ENCODE measurements at regions not wholly inside any gene's neighbourhood (a gene's known extent, or its start where the extent isn't known, plus 50 kb on each side); places are given as distances from the start of the nearest gene placed in this dataset.

GRCh38 chr2:142588269-142588668 lies 289.2 kb upstream of the KYNU start:
- 38 to 69% (median 43%) methylated on average over 1 of the region's 1 CpG for WGBS, 4 donors
- H3K9me3 ChIP-seq (replicated peaks in 1 of 3) = no peaks in the 10 kb centered on the region
- TF ChIP-seq POLR2A (IDR thresholded peaks at IDR 0.05) = no peak
- TF ChIP-seq, protein P1, sequence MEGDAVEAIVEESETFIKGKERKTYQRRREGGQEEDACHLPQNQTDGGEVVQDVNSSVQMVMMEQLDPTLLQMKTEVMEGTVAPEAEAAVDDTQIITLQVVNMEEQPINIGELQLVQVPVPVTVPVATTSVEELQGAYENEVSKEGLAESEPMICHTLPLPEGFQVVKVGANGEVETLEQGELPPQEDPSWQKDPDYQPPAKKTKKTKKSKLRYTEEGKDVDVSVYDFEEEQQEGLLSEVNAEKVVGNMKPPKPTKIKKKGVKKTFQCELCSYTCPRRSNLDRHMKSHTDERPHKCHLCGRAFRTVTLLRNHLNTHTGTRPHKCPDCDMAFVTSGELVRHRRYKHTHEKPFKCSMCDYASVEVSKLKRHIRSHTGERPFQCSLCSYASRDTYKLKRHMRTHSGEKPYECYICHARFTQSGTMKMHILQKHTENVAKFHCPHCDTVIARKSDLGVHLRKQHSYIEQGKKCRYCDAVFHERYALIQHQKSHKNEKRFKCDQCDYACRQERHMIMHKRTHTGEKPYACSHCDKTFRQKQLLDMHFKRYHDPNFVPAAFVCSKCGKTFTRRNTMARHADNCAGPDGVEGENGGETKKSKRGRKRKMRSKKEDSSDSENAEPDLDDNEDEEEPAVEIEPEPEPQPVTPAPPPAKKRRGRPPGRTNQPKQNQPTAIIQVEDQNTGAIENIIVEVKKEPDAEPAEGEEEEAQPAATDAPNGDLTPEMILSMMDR (IDR thresholded peaks at IDR 0.05) = no peak
- no peaks in the 10 kb centered on the region for H3K27me3 ChIP-seq
- no peak overlapping the region for H3K27ac ChIP-seq
- H3K4me3 ChIP-seq = no peak overlapping the region
- intact Hi-C loops (cut with DNase I) = no loop called here
- H3K36me3 ChIP-seq (replicated peaks in 1 of 2) = no peaks in the 10 kb centered on the region
- no peaks in the 10 kb centered on the region for H3K4me1 ChIP-seq (replicated peaks in 1 of 2)
- DNase-seq = no peak

- H3K36me3 ChIP-seq (replicated peaks in 1 of 2) = no peaks in the 10 kb centered on the region
Observed at GRCh38 chr2:142586693-142587580, 290.5 kb upstream of the KYNU start.

DNA sequence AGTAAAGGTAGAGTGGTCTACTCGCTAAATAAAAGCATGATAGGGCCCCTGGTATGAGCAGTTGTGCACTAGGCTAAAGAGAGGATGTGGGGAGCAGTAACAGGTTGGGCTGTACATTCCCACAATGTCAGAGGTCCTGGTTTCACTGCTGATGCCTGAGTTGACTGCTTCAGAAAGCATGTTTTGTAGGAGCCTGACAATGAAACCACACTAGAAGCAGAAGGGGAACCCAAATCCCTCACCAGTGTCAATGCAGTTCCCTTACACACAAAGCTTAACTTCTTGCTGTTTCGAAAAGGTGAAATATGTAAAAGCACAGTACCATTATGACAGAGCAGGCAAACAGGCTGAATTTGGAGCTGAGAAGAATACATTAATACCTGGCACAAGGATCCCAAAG lies 291.7 kb upstream of the KYNU start:
- H3K36me3 ChIP-seq (replicated peaks in 1 of 2) = no peaks in the 10 kb centered on the region
- intact Hi-C loops (cut with DNase I) = no loop called here
- H3K27me3 ChIP-seq = no peaks in the 10 kb centered on the region
- H3K27ac ChIP-seq = no peak overlapping the region
- no peak overlapping the region for H3K4me3 ChIP-seq
- H3K4me1 ChIP-seq (replicated peaks in 1 of 2) = no peaks in the 10 kb centered on the region
- no peak for DNase-seq
- TF ChIP-seq POLR2A (IDR thresholded peaks at IDR 0.05) = no peak
- TF ChIP-seq, protein P1 (IDR thresholded peaks at IDR 0.05) = no peak
- H3K9me3 ChIP-seq (replicated peaks in 1 of 3) = no peaks in the 10 kb centered on the region
- WGBS, 4 donors = 72 to 93% (median 82%) methylated on average over 1 to 2 of the region's 2 CpGs

More at GRCh38 chr2:142586693-142587580, 290.5 kb upstream of the KYNU start:
- intact Hi-C loops (cut with DNase I) = no loop called here
- no peak for DNase-seq
- Histone ChIP-seq H3K4me1 (replicated peaks in 1 of 2) (no peaks in the 10 kb centered on the region), H3K27ac (no peak overlapping the region), H3K9me3 (replicated peaks in 1 of 3) (no peaks in the 10 kb centered on the region), H3K27me3 (no peaks in the 10 kb centered on the region), H3K4me3 (no peak overlapping the region)
- 64 to 76% (median 65%) methylated on average over 5 of the region's 5 CpGs for WGBS, 4 donors
- TF ChIP-seq POLR2A (IDR thresholded peaks at IDR 0.05) = no peak
- TF ChIP-seq, protein P1 (IDR thresholded peaks at IDR 0.05) = no peak

DNA sequence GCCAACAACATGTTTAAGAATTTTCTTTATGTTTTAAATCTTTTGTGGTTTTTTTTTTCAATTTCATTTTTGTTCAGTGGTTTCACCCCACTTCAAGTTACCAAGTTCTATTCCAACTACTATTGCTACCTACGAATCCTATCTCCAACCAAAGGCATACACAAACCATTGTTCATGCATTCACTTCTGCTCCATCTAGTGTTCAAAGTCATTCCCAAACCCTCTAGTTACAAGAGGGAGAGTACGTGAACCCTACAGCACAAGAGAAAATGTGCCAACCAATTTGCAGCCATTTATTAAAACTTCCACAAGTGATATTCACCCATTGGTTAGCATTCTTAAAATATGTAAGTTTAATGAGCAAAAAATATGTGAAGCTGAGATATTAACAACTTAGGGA lies 295.1 kb upstream of the KYNU start:
- H3K27me3 ChIP-seq = no peaks in the 10 kb centered on the region
- H3K36me3 ChIP-seq (replicated peaks in 1 of 2) = no peaks in the 10 kb centered on the region
- H3K4me3 ChIP-seq = no peak overlapping the region
- no peak for TF ChIP-seq POLR2A (IDR thresholded peaks at IDR 0.05)
- TF ChIP-seq, protein P1 (IDR thresholded peaks at IDR 0.05) = no peak
- no peaks in the 10 kb centered on the region for H3K9me3 ChIP-seq (replicated peaks in 1 of 3)
- no peaks in the 10 kb centered on the region for H3K4me1 ChIP-seq (replicated peaks in 1 of 2)
- DNase-seq = no peak
- intact Hi-C loops (cut with DNase I) = no loop called here
- no peak overlapping the region for H3K27ac ChIP-seq
- WGBS, 4 donors = 83 to 87% (median 83%) methylated on average over 2 of the region's 2 CpGs

All from adrenal gland (tissue), 9 donors.